BLaER1 (cell line): ENCODE measurements at regions not wholly inside any gene's neighbourhood (a gene's known extent, or its start where the extent isn't known, plus 50 kb on each side); places are given as distances from the start of the nearest gene placed in this dataset.

ENCODE experiments used
- H3K27ac ChIP-seq: shearing (Covaris generic); formaldehyde crosslinking; 2 replicates; pipeline ENCODE4 v1.8.1; 2022
- H3K27me3 ChIP-seq: shearing (Covaris generic); formaldehyde crosslinking; 2 replicates; pipeline ENCODE4 v1.8.1; 2022
- H3K36me3 ChIP-seq: shearing (Covaris generic); formaldehyde crosslinking; 2 replicates; pipeline ENCODE4 v1.8.1; 2022
- H3K4me1 ChIP-seq: shearing (Covaris generic); formaldehyde crosslinking; 2 replicates; pipeline ENCODE4 v1.8.1; 2022
- H3K4me2 ChIP-seq: shearing (Covaris generic); formaldehyde crosslinking; 2 replicates; pipeline ENCODE4 v1.8.1; 2022
- H3K4me3 ChIP-seq: shearing (Covaris generic); formaldehyde crosslinking; 2 replicates; pipeline ENCODE4 v1.8.1; 2022
- H3K9ac ChIP-seq: shearing (Covaris generic); formaldehyde crosslinking; 2 replicates; pipeline ENCODE4 v1.8.1; 2022
- H3K9me3 ChIP-seq: shearing (Covaris generic); formaldehyde crosslinking; 2 replicates; pipeline ENCODE4 v1.8.1; 2022
- H4K20me1 ChIP-seq: shearing (Covaris generic); formaldehyde crosslinking; 2 replicates; pipeline ENCODE4 v1.8.1; 2022
- Cebpa-rat ChIP-seq: shearing (Covaris generic); IDR thresholded peaks from 2 replicates; pipeline ENCODE4 v1.8.1; 2022

DNA sequence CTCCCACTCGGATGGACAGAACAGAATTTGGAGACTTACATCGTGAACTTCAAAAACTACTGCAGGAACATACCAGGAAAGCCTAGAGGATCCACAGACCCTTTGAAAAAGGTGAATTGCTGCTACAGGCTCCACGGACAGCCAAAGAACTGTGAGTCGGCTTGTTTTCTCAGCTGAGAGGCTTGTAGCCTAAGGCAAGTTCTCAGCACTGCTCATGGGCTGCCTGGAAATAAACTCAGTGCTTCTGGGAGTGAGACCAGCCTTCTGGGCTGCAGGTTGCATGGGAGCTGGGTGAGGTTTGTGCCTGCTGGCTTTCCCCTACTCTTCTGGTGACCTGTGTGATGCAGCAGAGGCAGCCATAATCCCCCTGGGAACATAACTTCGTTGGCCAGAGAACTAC, 1397.6 kb downstream of the FAM133A start:
- Histone ChIP-seq H3K4me3 (no peak overlapping the region), H3K36me3 (no peaks in the 10 kb centered on the region), H4K20me1 (peaks cover 13% of the 10 kb centered on the region; the same call in 1 of the 2 replicates), H3K27me3 (peaks cover 59% of the 10 kb centered on the region), H3K9ac (no peak overlapping the region), H3K27ac (no peak overlapping the region), H3K4me2 (no peak overlapping the region), H3K4me1 (no peaks in the 10 kb centered on the region), H3K9me3 (no peaks in the 10 kb centered on the region)
- no peak for TF ChIP-seq Cebpa-rat

DNA sequence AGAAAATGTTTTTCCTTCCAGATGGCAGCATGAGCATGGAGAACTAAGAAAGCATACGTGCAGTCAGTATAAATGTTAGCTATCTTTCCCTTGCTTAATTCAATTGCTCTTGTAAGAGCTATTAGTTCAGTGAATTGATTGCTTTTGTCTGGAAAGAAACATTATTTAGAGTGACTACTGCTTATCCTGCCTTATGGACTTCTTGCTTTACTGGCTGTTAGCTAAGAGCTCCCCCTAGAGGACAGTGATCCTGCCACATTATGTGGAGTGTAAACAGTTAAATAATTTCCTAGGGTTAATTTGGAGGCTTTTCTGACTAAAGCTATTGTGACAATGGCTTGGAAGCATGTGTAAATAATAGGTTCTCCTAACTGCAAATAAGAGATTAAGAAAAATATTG, 1402.4 kb downstream of the FAM133A start:
- no peak for TF ChIP-seq Cebpa-rat
- no peak overlapping the region for H3K27ac ChIP-seq
- H3K4me2 ChIP-seq: no peak overlapping the region
- H3K9me3 ChIP-seq: no peaks in the 10 kb centered on the region
- no peaks in the 10 kb centered on the region for H3K4me1 ChIP-seq
- H4K20me1 ChIP-seq: no peaks in the 10 kb centered on the region
- no peak overlapping the region for H3K9ac ChIP-seq
- H3K27me3 ChIP-seq: peaks cover 64% of the 10 kb centered on the region
- H3K4me3 ChIP-seq: no peak overlapping the region
- no peaks in the 10 kb centered on the region for H3K36me3 ChIP-seq

DNA sequence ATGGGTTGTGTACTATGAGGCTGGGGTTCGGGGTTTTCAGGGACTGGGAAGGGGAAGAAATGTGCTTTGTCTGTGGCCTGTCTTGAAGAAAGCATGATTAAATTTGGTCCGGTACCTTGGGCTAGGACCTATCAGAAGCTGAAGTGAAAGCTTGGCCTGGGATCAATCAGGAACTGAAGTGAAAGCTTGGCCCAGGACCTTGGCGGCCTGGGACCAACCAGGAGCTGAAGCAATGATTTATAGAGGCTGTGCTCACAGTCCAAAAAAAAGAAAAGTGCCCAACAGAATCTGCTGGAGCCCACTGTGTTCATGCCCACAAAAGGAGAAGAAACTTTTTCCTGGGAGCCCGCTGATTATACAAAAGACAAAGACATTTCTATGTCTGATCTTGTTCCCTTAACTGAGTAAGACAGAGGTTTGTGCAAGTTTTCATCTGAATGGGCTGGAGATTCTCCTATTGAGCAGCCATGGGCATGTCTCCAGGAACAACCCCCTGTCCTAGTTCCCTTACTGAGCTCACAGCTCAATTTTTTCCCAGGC, 1427.9 kb downstream of the FAM133A start:
- no peak overlapping the region for H3K4me3 ChIP-seq
- no peaks in the 10 kb centered on the region for H4K20me1 ChIP-seq
- no peak overlapping the region for H3K27ac ChIP-seq
- no peaks in the 10 kb centered on the region for H3K4me1 ChIP-seq
- peaks cover 41% of the 10 kb centered on the region for H3K27me3 ChIP-seq
- H3K36me3 ChIP-seq: no peaks in the 10 kb centered on the region
- no peaks in the 10 kb centered on the region; the same call in 1 of the 2 replicates for H3K9me3 ChIP-seq
- H3K4me2 ChIP-seq: no peak overlapping the region
- no peak overlapping the region for H3K9ac ChIP-seq
- no peak for TF ChIP-seq Cebpa-rat

DNA sequence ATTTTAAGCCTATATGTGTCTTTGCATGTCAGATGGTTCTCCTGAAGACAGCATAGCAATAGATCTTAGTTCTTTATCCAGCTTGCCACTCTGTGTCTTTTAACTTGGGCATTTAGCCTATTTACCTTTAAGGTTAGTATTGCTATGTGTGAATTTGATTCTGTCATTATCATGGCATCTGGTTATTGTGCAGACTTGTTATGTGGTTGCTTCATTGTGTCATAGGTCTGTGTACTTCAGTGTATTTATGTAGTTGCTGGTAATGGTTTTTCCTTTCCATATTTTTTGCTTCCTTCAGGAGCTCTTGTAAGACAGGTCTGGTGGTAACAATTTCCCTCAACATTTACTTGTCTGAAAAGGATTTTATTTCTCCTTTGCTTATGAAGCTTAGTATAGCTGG, 1443.5 kb downstream of the FAM133A start:
- Histone ChIP-seq H3K9ac (no peak overlapping the region), H3K36me3 (no peaks in the 10 kb centered on the region), H3K27me3 (peaks cover 51% of the 10 kb centered on the region), H3K27ac (no peak overlapping the region), H3K4me1 (no peaks in the 10 kb centered on the region), H3K4me2 (no peak overlapping the region), H3K4me3 (no peak overlapping the region), H4K20me1 (no peaks in the 10 kb centered on the region), H3K9me3 (peaks cover 8% of the 10 kb centered on the region; the same call in 1 of the 2 replicates)
- TF ChIP-seq Cebpa-rat: no peak

DNA sequence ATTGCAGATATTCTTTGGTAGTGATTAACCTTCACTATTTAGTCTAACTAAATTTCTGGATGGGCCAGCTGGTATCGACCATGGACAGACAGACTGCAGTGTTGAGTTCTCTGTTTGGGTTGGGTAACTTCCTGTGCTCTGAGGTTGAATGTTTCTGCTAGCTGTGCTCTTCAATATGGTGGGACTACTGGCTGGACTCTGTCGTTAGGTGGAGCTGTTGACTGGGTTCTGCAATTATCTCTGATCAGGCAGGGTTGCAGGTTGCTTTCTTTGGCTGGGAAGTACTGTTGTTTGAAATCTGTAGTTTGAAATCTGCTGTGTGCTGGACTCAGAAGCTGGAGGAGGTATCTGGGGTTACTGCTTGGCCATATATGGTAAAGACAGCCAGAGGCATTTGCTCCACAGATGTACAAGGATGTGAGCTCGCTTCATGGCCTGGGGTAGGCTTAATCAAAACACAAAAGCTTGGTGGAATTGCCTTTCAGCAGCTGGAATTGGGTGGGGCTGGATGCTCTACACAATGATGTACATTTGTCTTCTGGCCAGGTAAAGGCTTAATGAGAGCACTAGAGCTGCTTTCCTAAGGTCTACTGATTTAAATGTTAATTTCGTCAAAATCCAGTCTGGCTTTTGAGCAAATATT, 1472.0 kb downstream of the FAM133A start:
- Histone ChIP-seq H3K9ac (no peak overlapping the region), H3K4me1 (no peaks in the 10 kb centered on the region), H3K27me3 (peaks cover 36% of the 10 kb centered on the region; the same call in 1 of the 2 replicates), H4K20me1 (no peaks in the 10 kb centered on the region), H3K36me3 (no peaks in the 10 kb centered on the region), H3K9me3 (no peaks in the 10 kb centered on the region), H3K4me3 (no peak overlapping the region), H3K4me2 (no peak overlapping the region), H3K27ac (no peak overlapping the region)
- TF ChIP-seq Cebpa-rat: no peak

DNA sequence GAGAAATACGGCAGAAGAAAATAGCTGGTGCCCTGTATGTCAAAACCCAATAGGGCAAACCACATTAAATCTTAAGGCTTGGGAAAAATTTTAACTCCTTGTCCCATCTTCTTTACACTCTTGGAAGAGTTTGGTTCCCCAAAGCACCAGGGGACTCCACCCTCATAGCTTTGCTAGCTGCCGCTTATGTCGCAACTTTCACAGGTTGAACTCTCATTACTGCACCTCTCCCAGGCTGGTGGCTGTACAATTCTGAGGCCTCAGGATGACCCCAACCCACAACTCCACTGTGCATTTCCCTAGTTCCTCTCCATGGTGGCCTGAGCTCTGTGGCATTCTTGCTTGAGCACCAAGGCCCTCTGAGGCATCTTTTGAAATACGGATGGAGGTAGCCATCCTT, 1478.8 kb downstream of the FAM133A start:
- no peak overlapping the region for H3K4me3 ChIP-seq

DNA sequence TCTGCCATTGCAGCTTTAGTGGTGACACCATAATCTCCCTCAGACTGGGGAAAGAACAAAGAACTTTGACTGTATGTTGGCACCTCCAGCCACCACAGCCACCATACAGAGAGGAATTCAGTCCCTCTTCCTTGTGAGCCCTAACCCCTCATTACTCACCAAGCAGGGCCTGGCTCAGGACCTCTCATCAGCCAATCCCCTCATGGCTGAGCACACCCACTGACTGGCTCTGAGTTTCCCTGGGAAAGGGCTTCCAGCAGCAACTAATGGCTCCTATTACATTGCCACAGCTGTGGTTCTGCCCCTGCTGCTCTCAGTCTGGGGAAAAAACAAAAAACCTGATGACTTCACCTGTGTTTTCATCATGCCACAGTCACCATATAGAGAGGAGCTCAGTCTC, 1482.6 kb downstream of the FAM133A start:
- Histone ChIP-seq H3K9me3 (no peaks in the 10 kb centered on the region), H3K4me1 (no peaks in the 10 kb centered on the region), H3K9ac (no peak overlapping the region), H4K20me1 (no peaks in the 10 kb centered on the region), H3K27ac (no peak overlapping the region), H3K27me3 (peaks cover 84% of the 10 kb centered on the region), H3K4me3 (no peak overlapping the region), H3K4me2 (no peak overlapping the region), H3K36me3 (no peaks in the 10 kb centered on the region)
- no peak for TF ChIP-seq Cebpa-rat

More for the DNA sequence above, 1478.8 kb downstream of the FAM133A start:
- no peaks in the 10 kb centered on the region for H3K36me3 ChIP-seq
- TF ChIP-seq Cebpa-rat: peak; percentile 38; the same call in 1 of the 2 replicates
- H3K9me3 ChIP-seq: no peaks in the 10 kb centered on the region
- peaks cover 69% of the 10 kb centered on the region for H3K27me3 ChIP-seq
- H4K20me1 ChIP-seq: no peaks in the 10 kb centered on the region
- no peak overlapping the region for H3K9ac ChIP-seq
- H3K4me1 ChIP-seq: no peaks in the 10 kb centered on the region
- H3K4me2 ChIP-seq: no peak overlapping the region
- no peak overlapping the region for H3K27ac ChIP-seq
